HG03135 (cell line): ENCODE measurements at regions not wholly inside any gene's neighbourhood (a gene's known extent, or its start where the extent isn't known, plus 50 kb on each side); places are given as distances from the start of the nearest gene placed in this dataset.
A peak's percentile ranks its signal among the peaks of the same experiment; 100 is the strongest.
"Not testable (repeated sequence)": the region's sequence is repeated elsewhere in the genome, so short reads cannot be mapped to it uniquely, and the experiment has no call there.

ENCODE experiments used
- ATAC-seq: cut with Tn5 transposase; IDR thresholded peaks from one replicate; pipeline ENCODE4 v1.9.1; 2021; ENCODE audit warnings: mild to moderate bottlenecking, moderate library complexity; ENCODE audit not compliant: unreplicated experiment

DNA sequence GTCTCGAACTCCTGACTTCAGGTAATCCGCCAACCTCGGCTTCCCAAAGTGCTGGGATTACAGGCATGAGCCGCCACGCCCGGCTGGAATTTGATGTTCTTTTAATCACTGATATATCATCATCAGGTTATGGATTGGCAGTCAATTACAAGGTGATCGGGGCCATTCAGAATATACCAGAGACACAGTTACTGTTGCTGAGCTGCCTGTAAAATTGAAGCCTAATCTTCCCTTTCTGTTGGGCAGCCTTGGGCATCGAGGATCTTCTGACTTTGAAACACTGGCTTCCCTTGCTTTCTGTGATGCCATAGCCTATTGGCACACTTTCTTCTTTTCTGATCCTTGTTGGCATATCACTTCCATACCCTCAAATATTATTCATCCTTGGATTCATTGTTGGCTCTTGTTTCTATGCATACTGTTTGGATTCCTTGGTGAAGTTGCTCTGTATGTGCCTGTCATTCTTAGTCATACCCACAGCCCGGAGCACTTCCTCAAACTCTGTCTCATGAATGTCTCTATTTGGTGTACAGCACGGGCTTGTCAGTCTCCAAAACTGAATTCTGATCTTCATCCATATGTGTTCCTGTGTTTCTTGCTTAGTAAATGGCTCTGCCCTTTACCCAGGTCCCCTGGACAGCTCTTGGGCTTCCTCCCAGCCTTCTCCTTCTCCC lies 85.6 kb upstream of the CRYM start:
- not testable (repeated sequence) for ATAC-seq

DNA sequence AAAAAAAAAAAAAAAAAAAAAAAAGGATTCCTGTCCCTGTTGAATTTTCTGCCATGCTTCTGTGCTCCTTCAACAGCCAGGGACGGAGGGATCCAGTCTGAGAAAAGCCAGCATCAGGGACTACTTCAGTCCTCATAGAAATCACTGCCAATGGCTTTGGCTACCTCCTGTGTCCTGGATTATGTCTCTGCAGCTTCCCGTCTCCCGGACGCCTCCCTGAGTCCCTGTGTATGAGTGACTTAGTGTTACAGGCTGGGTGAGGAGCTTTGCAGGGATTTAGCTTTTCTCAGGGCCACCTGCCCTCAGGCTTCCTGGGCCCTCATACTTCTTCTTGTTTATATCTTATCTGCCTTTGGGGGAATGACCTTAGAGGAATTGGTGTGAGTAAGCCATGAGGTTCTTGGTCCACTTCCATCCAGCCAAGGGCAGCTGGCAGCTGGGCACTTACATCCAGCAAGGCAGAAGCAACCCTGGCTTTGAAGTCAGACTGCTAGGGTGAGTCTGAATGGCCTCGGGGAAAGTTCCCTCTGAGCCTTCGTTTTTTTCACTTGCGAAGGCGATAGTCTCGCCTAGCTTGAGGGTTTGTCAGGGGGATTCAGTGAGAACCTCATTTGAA lies 83.6 kb upstream of the CRYM start:
- not testable (repeated sequence) for ATAC-seq

- ATAC-seq, result not testable (repeated sequence)
Observed at GRCh38 chr16:21361045-21361444, 83.0 kb upstream of the CRYM start.

GRCh38 chr16:21359513-21359912 lies 81.4 kb upstream of the CRYM start:
- ATAC-seq, result not testable (repeated sequence)

GRCh38 chr16:21358261-21358795 lies 80.2 kb upstream of the CRYM start:
- peak; percentile 60 for ATAC-seq

- ATAC-seq, result not testable (repeated sequence)
Observed at GRCh38 chr16:21356308-21356707, 78.2 kb upstream of the CRYM start.

DNA sequence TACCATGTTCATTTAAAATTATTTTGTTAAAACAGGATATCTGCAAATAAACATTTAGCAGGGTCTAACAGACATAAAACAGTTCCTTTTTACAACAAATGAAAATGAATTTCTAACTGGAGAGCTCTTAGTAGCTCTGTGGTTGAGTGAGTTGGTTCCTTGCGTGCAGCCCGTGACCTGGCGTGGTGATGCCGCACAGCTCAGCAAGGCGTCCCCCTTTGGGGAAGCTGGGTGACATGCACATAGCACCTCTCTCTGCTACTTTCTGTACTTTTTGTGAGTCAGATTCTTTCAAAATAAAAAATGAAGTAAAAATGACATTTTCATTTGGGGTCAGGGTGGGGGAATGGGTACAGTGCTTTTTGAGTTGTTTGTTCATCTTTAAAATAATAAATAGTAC lies 73.3 kb upstream of the CRYM start:
- not testable (repeated sequence) for ATAC-seq

GRCh38 chr16:21350851-21351250 lies 72.8 kb upstream of the CRYM start:
- not testable (repeated sequence) for ATAC-seq

GRCh38 chr16:21349336-21349735 lies 71.2 kb upstream of the CRYM start:
- not testable (repeated sequence) for ATAC-seq

GRCh38 chr16:21348815-21349214 lies 70.7 kb upstream of the CRYM start:
- not testable (repeated sequence) for ATAC-seq

GRCh38 chr16:21347538-21347937 lies 69.4 kb upstream of the CRYM start:
- ATAC-seq, result not testable (repeated sequence)

- not testable (repeated sequence) for ATAC-seq
Observed at GRCh38 chr16:21346756-21347491, 68.8 kb upstream of the CRYM start.

DNA sequence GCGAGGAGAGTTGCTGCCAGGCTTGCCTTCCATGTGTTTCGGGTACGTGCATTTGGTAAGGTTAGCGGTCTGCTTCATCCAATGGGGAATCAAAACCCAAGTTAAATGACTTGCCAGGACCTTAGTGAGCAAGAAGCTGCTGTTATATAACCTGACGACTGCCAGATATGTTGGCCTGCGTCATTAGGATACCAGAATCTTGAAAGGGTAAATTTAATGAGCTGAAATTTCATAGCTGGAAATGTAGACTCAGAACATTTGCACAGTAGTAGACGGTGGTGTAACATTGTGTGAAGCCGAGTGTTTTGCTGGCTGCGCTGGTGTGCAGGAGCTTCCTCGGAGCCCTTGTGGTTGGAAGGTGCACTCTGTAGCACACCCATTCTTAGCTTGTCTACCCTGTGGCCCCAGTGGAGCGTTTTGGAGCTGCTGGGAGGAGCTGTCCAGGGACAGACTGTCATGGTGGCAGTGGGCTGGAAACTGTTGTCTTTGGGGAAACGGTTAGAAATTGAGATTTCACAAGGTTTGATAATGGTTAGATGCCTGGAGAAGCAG lies 66.3 kb upstream of the CRYM start:
- ATAC-seq, result not testable (repeated sequence)

- ATAC-seq, result no peak
Observed at GRCh38 chr16:21341101-21341500, 63.0 kb upstream of the CRYM start.

DNA sequence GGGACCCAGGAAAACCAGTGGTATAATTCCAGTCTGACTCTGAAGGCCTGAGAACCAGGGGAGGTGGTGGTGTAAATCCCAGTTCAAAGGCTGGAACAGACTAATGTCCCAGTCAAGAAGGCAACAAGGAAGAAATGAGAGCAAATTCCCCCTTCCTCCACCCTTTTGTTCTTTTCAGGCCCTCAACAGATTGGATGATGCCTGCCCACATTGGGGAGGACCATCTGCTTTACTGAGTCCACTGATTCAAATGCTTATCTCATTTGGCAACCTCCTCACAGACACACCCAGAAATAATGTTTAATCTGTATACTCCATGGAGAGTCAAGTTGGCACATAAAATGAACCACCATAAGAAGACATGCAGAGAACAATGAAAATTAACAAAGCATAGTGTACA lies 61.9 kb upstream of the CRYM start:
- no peak for ATAC-seq

- no peak for ATAC-seq
Observed at GRCh38 chr16:21339269-21339641, 61.2 kb upstream of the CRYM start.

- no peak for ATAC-seq
Observed at GRCh38 chr16:21338537-21339268, 60.6 kb upstream of the CRYM start.

DNA sequence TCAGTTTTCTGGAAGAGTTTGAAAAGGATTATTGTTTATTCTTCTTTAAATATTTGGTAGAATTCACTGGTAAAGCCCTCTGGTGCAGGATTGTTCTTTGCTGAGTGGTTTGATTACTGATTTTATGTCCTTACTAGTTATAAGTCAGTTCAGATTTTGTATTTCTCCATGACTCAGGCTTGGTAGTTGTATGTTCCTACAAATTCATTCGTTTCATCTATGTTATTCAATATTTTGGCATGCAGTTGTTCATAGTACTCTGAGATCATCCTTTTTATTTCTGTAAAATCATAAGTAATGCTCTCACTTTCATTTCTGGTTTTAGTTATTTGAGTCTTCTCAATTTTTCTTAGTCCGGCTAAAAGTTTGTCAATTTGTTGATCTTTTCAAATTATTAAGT lies 58.1 kb upstream of the CRYM start:
- ATAC-seq, result no peak

- ATAC-seq, result not testable (repeated sequence)
Observed at GRCh38 chr16:21334188-21335146, 56.4 kb upstream of the CRYM start.

DNA sequence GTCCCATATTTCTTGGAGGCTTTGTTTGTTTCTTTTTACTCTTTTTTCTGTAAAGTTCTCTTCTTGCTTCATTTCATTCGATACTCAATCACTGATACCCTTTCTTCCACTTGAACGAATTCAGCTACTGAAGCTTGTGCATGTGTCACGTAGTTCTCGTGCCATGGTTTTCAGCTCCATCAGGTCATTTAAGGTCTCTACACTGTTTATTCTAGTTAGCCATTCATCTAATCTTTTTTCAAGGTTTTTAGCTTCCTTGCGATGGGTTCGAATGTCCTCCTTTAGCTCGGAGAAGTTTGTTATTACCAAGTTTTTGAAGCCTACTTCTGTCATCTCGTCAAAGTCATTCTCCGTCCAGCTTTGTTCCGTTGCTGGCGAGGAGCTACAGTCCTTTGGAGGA lies 55.6 kb upstream of the CRYM start:
- not testable (repeated sequence) for ATAC-seq
